IMR-90 (cell line): ENCODE measurements at regions not wholly inside any gene's neighbourhood (a gene's known extent, or its start where the extent isn't known, plus 50 kb on each side); places are given as distances from the start of the nearest gene placed in this dataset.

Source experiments
- CTCF ChIP-seq: conservative IDR thresholded peaks from 2 replicates; pipeline ENCODE4 v1.5.1; 2012; ENCODE audit warnings: mild to moderate bottlenecking, low read depth, low read length, improper control_type of control experiment
- POLR2A ChIP-seq: IDR thresholded peaks from 2 replicates; pipeline ENCODE4 v1.6.1; 2012; ENCODE audit warnings: mild to moderate bottlenecking, low read depth, low read length
- RAD21 ChIP-seq: IDR thresholded peaks from 2 replicates; pipeline ENCODE4 v1.6.1; 2012; ENCODE audit warnings: low read length, improper control_type of control experiment
- RFX5 ChIP-seq: IDR thresholded peaks from 2 replicates; pipeline ENCODE4 v1.8.0; 2012; ENCODE audit warnings: low read depth, mild to moderate bottlenecking, low read length, moderate library complexity
- SMC3 ChIP-seq: fragments of 150-350 bp; IDR thresholded peaks from 2 replicates; pipeline ENCODE4 v1.6.1; 2016; ENCODE audit warnings: low read depth, mild to moderate bottlenecking, antibody characterized with exemption, low read length, moderate library complexity
- TF ChIP-seq, protein P1 (sequence below): fragments of 150-350 bp; IDR thresholded peaks from 2 replicates; pipeline ENCODE4 v1.6.1; 2016; ENCODE audit warnings: low read depth, mild to moderate bottlenecking, low read length, moderate library complexity, borderline replicate concordance
- TF ChIP-seq, protein P2 (sequence below): fragments of 150-350 bp; IDR thresholded peaks from 2 replicates; pipeline ENCODE4 v1.6.1; 2017; ENCODE audit warnings: mild to moderate bottlenecking, antibody characterized with exemption, low read length, low read depth

GRCh38 chr4:37555322-37555721 lies 130.9 kb downstream of the RELL1 start:
- no peak for TF ChIP-seq CTCF
- TF ChIP-seq, protein P1, sequence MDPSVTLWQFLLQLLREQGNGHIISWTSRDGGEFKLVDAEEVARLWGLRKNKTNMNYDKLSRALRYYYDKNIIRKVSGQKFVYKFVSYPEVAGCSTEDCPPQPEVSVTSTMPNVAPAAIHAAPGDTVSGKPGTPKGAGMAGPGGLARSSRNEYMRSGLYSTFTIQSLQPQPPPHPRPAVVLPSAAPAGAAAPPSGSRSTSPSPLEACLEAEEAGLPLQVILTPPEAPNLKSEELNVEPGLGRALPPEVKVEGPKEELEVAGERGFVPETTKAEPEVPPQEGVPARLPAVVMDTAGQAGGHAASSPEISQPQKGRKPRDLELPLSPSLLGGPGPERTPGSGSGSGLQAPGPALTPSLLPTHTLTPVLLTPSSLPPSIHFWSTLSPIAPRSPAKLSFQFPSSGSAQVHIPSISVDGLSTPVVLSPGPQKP = no peak
- TF ChIP-seq SMC3 = no peak
- TF ChIP-seq RAD21 = no peak
- no peak for TF ChIP-seq POLR2A
- TF ChIP-seq RFX5 = no peak
- TF ChIP-seq, protein P2, sequence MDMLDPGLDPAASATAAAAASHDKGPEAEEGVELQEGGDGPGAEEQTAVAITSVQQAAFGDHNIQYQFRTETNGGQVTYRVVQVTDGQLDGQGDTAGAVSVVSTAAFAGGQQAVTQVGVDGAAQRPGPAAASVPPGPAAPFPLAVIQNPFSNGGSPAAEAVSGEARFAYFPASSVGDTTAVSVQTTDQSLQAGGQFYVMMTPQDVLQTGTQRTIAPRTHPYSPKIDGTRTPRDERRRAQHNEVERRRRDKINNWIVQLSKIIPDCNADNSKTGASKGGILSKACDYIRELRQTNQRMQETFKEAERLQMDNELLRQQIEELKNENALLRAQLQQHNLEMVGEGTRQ = no peak
